K562 (cell line): ENCODE measurements at regions not wholly inside any gene's neighbourhood (a gene's known extent, or its start where the extent isn't known, plus 50 kb on each side); places are given as distances from the start of the nearest gene placed in this dataset.

Experiments used
- ATAC-seq: fragments of 200-7000 bp; cut with Tn5 transposase; 3 replicates; pipeline ENCODE4 v1.9.1; 2020; ENCODE audit warnings: moderate library complexity
- BruUV-seq: library from RNA; stranded (reverse); fragments of 400-500 nt; replicated peaks from 2 replicates; lab custom pipeline; 2021; lab: Mats Ljungman, UMichigan
- CTCF ChIA-PET: fragments of 300-600 bp; formaldehyde crosslinking; extraction: SDS; loops from one replicate; lab custom pipeline; 2021; ENCODE audit warnings: low intra/inter-chr PET ratio; lab: Yijun Ruan, JAX
- POLR2A ChIA-PET: fragments of 300-600, 350-650 bp; sonication (Branson Sonifier 250); formaldehyde crosslinking; extraction: SDS; loops from one replicate; lab custom pipeline; 2021; ENCODE audit warnings: antibody characterized with exemption, inconsistent platforms; lab: Yijun Ruan, JAX
- DNase-seq, 4 experiments: peaks; one replicate each; pipeline versions ENCODE4 v3.0.0 to v3.0.0-alpha.2; 2011 to 2018; ENCODE audit warnings: low spot score in 3 of 4, mixed read lengths in 3 of 4; ENCODE audit errors: extremely low read depth in 1 of 4
- FAIRE-seq: peaks from 2 replicates; lab custom pipeline; 2011; peaks lifted over from hg19 to GRCh38; lab: Jason Lieb, UNC
- H2AFZ ChIP-seq: 2 replicates; pipeline ENCODE4 v1.6.0; 2011; ENCODE audit warnings: low read depth, low read length, control low read depth, inconsistent platforms
- H3K27ac ChIP-seq: fragments of 200-600 bp; 3 replicates; pipeline ENCODE4 v1.8.0; 2011; ENCODE audit warnings: low read depth, mild to moderate bottlenecking, control low read depth, inconsistent platforms, low read length, moderate library complexity, mixed read lengths; ENCODE audit errors: extremely low read depth
- H3K27me3 ChIP-seq, 2 experiments: fragments of 300-600 bp in 1 of 2; 2 replicates in 1 of 2; 3 replicates in 1 of 2; pipeline versions ENCODE4 v1.6.0 to v1.8.0; 2011; ENCODE audit warnings: inconsistent platforms in 2 of 2, low read length in 2 of 2, mild to moderate bottlenecking in 1 of 2, mixed read lengths in 1 of 2, moderate library complexity in 1 of 2; ENCODE audit not compliant: control insufficient read depth in 2 of 2, insufficient read depth in 2 of 2
- H3K36me3 ChIP-seq: fragments of 300-600 bp; 3 replicates; pipeline ENCODE4 v1.8.0; 2011; ENCODE audit warnings: mild to moderate bottlenecking, low read length, inconsistent platforms; ENCODE audit not compliant: control insufficient read depth, insufficient read depth
- H3K4me1 ChIP-seq, 2 experiments: fragments of 200-600 bp in 1 of 2; replicated peaks in 1 of 2; 2 replicates in 1 of 2; 3 replicates in 1 of 2; pipeline versions ENCODE4 v1.5.1 to v1.8.0; 2011; ENCODE audit warnings: inconsistent platforms in 2 of 2, low read length in 2 of 2, mild to moderate bottlenecking in 1 of 2, mixed read lengths in 1 of 2, moderate library complexity in 1 of 2; ENCODE audit not compliant: control insufficient read depth in 2 of 2, insufficient read depth in 2 of 2
- H3K4me2 ChIP-seq: 2 replicates; pipeline ENCODE4 v1.6.1; 2011; ENCODE audit warnings: low read length, control low read depth, inconsistent platforms, mixed read lengths; ENCODE audit not compliant: insufficient read depth
- H3K4me3 ChIP-seq: fragments of 200-600 bp; sonication (generic), shearing (Covaris generic); 2 replicates; pipeline ENCODE4 v1.5.1; 2016; ENCODE audit warnings: control low read depth, inconsistent platforms
- H3K79me2 ChIP-seq: fragments of 200-600 bp; 3 replicates; pipeline ENCODE4 v1.8.0; 2011; ENCODE audit warnings: low read length, inconsistent platforms; ENCODE audit not compliant: control insufficient read depth, insufficient read depth
- H3K9ac ChIP-seq, 2 experiments: 2 replicates each; pipeline versions ENCODE4 v1.6.0 to v1.6.1; 2011; ENCODE audit warnings: low read depth in 2 of 2, low read length in 2 of 2, control low read depth in 1 of 2, inconsistent platforms in 1 of 2, mild to moderate bottlenecking in 1 of 2, mixed read lengths in 1 of 2; ENCODE audit not compliant: insufficient read depth in 1 of 2
- H3K9me1 ChIP-seq: one replicate; pipeline ENCODE4 v1.6.0; 2011; ENCODE audit warnings: inconsistent platforms, mild to moderate bottlenecking, low read length, moderate library complexity; ENCODE audit not compliant: control insufficient read depth, insufficient read depth
- H3K9me3 ChIP-seq: replicated peaks from 2 replicates; pipeline ENCODE4 v1.5.1; 2011; ENCODE audit warnings: low read depth, low read length, inconsistent platforms; ENCODE audit not compliant: control insufficient read depth, insufficient read depth
- H4K20me1 ChIP-seq: replicated peaks from 2 replicates; pipeline ENCODE4 v1.6.1; 2011; ENCODE audit warnings: low read length, inconsistent platforms, mixed read lengths; ENCODE audit not compliant: control insufficient read depth, insufficient read depth
- HCFC1 ChIP-seq: IDR thresholded peaks from 2 replicates; pipeline ENCODE4 v1.6.1; 2012; ENCODE audit warnings: low read depth, low read length, improper control_type of control experiment
- HDAC2 ChIP-seq: fragments of 450-650 bp; IDR thresholded peaks from 2 replicates; pipeline ENCODE4 v1.6.1; 2016; ENCODE audit warnings: mild to moderate bottlenecking
- KLF6 ChIP-seq: fragments of 250-450 bp; sonication (Bioruptor Pico); IDR thresholded peaks from 2 replicates; pipeline ENCODE4 v1.4.0; 2020; ENCODE audit warnings: mild to moderate bottlenecking, moderate library complexity, borderline replicate concordance
- NFIX ChIP-seq: fragments of 250-450 bp; sonication (Bioruptor Pico); IDR thresholded peaks from 2 replicates; pipeline ENCODE4 v1.4.0; 2020; ENCODE audit warnings: low read depth, mild to moderate bottlenecking, moderate library complexity
- SIN3A ChIP-seq, 2 experiments: fragments of 150-350 bp in 1 of 2; IDR thresholded peaks; 2 replicates each; pipeline ENCODE4 v1.6.1; 2011 to 2016; ENCODE audit warnings: borderline replicate concordance in 2 of 2, low read depth in 2 of 2, low read length in 2 of 2, mild to moderate bottlenecking in 2 of 2, moderate library complexity in 2 of 2; ENCODE audit not compliant: control insufficient read depth in 1 of 2
- SMARCE1 ChIP-seq: fragments of 450-650 bp; IDR thresholded peaks from 2 replicates; pipeline ENCODE4 v1.7.1; 2016; ENCODE audit warnings: mild to moderate bottlenecking
- SRF ChIP-seq, 2 experiments: fragments of 250-450, 450-650 bp in 1 of 2; sonication (Bioruptor Pico) in 1 of 2; sonication (generic) in 1 of 2; formaldehyde crosslinking; IDR thresholded peaks; 2 replicates each; pipeline versions ENCODE4 v1.5.0 to v1.5.1; 2020 to 2022; ENCODE audit warnings: mild to moderate bottlenecking in 1 of 2, missing genetic modification reagents in 1 of 2
- STAG1 ChIP-seq: sonication (generic); formaldehyde crosslinking; IDR thresholded peaks from 2 replicates; pipeline ENCODE4 v1.5.0; 2020; ENCODE audit warnings: missing genetic modification reagents, borderline replicate concordance
- ZFP30 ChIP-seq: fragments of 250-450 bp; sonication (Bioruptor Pico); IDR thresholded peaks from 2 replicates; pipeline ENCODE4 v1.8.0; 2022; ENCODE audit warnings: moderate library complexity, mild to moderate bottlenecking, inconsistent platforms, borderline replicate concordance
- ZNF184 ChIP-seq: sonication (generic); formaldehyde crosslinking; IDR thresholded peaks from 2 replicates; pipeline ENCODE4 v1.5.0; 2020; ENCODE audit warnings: missing genetic modification reagents
- ZNF282 ChIP-seq: sonication (generic); formaldehyde crosslinking; IDR thresholded peaks from 2 replicates; pipeline ENCODE4 v1.8.1; 2023; ENCODE audit warnings: missing genetic modification reagents
- WGBS: fragments of 100-300 bp; shearing (Covaris generic); methylation state at CpG from one replicate; pipeline ENCODE4 v1.1.6; 2016; ENCODE audit warnings: low coverage, mixed read lengths; ENCODE audit not compliant: insufficient coverage; ENCODE audit errors: missing lambda C conversion rate; 5-methylcytosine and 5-hydroxymethylcytosine counted together
- in situ Hi-C: fragments of 300-500 bp; cut with MboI; formaldehyde crosslinking; loops from 4 replicates; pipeline ENCODE4 v1.15.0; 2018; ENCODE audit warnings: inconsistent platforms, mixed read lengths
- intact Hi-C: fragments of 100-400 bp; cut with micrococcal nuclease; formaldehyde crosslinking; loops from 2 replicates; pipeline ENCODE4 v1.14.2; 2022
- TF ChIP-seq, protein P1 (sequence below): fragments of 450-650 bp; IDR thresholded peaks from 2 replicates; pipeline ENCODE4 v1.6.1; 2018; ENCODE audit not compliant: partially characterized antibody
- TF ChIP-seq, protein P2 (sequence below): fragments of 250-450 bp; sonication (Bioruptor Pico); IDR thresholded peaks from 2 replicates; pipeline ENCODE4 v1.8.0; 2022; ENCODE audit warnings: inconsistent platforms, mild to moderate bottlenecking, moderate library complexity, borderline replicate concordance
- TF ChIP-seq, protein P3 (sequence below): fragments of 150-350 bp; IDR thresholded peaks from 2 replicates; pipeline ENCODE4 v1.6.1; 2014; ENCODE audit warnings: low read depth, mild to moderate bottlenecking, low read length, borderline replicate concordance

DNA sequence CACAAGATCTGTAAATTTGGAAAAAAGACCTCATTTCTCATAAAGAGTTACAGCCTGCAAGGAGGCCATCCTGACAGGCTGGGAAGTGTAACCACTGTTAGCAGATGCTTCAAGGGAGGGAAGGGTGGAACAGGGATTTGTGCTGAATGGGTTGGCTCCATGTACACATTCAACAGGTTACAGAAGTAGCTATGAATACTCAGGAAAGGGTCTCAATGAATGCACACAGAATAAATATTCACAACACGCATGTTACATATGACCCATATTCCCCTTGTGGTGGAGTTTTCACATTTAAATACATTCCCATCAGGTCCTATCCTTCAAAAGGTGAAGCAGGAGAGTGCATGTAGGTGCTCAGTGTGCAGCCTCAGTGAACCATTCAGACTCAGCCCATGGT is 316.4 kb upstream of the COBL start:
- no peak for ATAC-seq
- Histone ChIP-seq H3K27ac (no peak overlapping the region), H3K9ac (no peak overlapping the region), H4K20me1 (no peaks in the 10 kb centered on the region), H3K4me2 (no peak overlapping the region), H3K36me3 (no peaks in the 10 kb centered on the region), H3K4me3 (no peak overlapping the region), H3K9me1 (no peaks in the 10 kb centered on the region), H3K9me3 (no peaks in the 10 kb centered on the region), H2AFZ (no peak overlapping the region), H3K79me2 (no peaks in the 10 kb centered on the region), H3K27me3 (no peaks in the 10 kb centered on the region), H3K4me1 (no peaks in the 10 kb centered on the region)
- no peak for FAIRE-seq
- DNase-seq = no peak
- in situ Hi-C loops (no loop called here), intact Hi-C loops (no loop called here)
- ChIA-PET CTCF (no interaction called here), POLR2A (no interaction called here)
- BruUV-seq = no TSS peak
- WGBS = 0% methylated on average over 1 of the region's 1 CpG
- TF ChIP-seq HCFC1 (no peak), NFIX (CRISPR knock-in tag) (no peak), ZFP30 (CRISPR knock-in tag) (no peak), SRF (CRISPR knock-in tag; IDR thresholded peaks at IDR 0.05) (no peak), SMARCE1 (no peak), ZNF184 (CRISPR knock-in tag) (no peak), SIN3A (IDR thresholded peaks at IDR 0.05; ENCODE audit: borderline replicate concordance in 2 of 2, control insufficient read depth in 1 of 2, low read depth in 2 of 2, low read length in 2 of 2) (no peak), HDAC2 (no peak), STAG1 (CRISPR knock-in tag) (no peak), KLF6 (CRISPR knock-in tag) (no peak), ZNF282 (CRISPR knock-in tag) (no peak)
- TF ChIP-seq, protein P1, sequence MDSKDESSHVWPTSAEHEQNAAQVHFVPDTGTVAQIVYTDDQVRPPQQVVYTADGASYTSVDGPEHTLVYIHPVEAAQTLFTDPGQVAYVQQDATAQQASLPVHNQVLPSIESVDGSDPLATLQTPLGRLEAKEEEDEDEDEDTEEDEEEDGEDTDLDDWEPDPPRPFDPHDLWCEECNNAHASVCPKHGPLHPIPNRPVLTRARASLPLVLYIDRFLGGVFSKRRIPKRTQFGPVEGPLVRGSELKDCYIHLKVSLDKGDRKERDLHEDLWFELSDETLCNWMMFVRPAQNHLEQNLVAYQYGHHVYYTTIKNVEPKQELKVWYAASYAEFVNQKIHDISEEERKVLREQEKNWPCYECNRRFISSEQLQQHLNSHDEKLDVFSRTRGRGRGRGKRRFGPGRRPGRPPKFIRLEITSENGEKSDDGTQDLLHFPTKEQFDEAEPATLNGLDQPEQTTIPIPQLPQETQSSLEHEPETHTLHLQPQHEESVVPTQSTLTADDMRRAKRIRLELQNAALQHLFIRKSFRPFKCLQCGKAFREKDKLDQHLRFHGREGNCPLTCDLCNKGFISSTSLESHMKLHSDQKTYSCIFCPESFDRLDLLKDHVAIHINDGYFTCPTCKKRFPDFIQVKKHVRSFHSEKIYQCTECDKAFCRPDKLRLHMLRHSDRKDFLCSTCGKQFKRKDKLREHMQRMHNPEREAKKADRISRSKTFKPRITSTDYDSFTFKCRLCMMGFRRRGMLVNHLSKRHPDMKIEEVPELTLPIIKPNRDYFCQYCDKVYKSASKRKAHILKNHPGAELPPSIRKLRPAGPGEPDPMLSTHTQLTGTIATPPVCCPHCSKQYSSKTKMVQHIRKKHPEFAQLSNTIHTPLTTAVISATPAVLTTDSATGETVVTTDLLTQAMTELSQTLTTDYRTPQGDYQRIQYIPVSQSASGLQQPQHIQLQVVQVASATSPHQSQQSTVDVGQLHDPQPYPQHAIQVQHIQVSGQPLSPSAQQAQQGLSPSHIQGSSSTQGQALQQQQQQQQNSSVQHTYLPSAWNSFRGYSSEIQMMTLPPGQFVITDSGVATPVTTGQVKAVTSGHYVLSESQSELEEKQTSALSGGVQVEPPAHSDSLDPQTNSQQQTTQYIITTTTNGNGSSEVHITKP = no peak
- TF ChIP-seq, protein P2, sequence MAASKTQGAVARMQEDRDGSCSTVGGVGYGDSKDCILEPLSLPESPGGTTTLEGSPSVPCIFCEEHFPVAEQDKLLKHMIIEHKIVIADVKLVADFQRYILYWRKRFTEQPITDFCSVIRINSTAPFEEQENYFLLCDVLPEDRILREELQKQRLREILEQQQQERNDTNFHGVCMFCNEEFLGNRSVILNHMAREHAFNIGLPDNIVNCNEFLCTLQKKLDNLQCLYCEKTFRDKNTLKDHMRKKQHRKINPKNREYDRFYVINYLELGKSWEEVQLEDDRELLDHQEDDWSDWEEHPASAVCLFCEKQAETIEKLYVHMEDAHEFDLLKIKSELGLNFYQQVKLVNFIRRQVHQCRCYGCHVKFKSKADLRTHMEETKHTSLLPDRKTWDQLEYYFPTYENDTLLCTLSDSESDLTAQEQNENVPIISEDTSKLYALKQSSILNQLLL = no peak
- TF ChIP-seq, protein P3, sequence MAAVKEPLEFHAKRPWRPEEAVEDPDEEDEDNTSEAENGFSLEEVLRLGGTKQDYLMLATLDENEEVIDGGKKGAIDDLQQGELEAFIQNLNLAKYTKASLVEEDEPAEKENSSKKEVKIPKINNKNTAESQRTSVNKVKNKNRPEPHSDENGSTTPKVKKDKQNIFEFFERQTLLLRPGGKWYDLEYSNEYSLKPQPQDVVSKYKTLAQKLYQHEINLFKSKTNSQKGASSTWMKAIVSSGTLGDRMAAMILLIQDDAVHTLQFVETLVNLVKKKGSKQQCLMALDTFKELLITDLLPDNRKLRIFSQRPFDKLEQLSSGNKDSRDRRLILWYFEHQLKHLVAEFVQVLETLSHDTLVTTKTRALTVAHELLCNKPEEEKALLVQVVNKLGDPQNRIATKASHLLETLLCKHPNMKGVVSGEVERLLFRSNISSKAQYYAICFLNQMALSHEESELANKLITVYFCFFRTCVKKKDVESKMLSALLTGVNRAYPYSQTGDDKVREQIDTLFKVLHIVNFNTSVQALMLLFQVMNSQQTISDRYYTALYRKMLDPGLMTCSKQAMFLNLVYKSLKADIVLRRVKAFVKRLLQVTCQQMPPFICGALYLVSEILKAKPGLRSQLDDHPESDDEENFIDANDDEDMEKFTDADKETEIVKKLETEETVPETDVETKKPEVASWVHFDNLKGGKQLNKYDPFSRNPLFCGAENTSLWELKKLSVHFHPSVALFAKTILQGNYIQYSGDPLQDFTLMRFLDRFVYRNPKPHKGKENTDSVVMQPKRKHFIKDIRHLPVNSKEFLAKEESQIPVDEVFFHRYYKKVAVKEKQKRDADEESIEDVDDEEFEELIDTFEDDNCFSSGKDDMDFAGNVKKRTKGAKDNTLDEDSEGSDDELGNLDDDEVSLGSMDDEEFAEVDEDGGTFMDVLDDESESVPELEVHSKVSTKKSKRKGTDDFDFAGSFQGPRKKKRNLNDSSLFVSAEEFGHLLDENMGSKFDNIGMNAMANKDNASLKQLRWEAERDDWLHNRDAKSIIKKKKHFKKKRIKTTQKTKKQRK = no peak
